ENCODE measurements at regions not wholly inside any gene's neighbourhood (a gene's known extent, or its start where the extent isn't known, plus 50 kb on each side); places are given as distances from the start of the nearest gene placed in this dataset.

- TF ChIP-seq CTCF (IDR thresholded peaks at IDR 0.05) (no peak), ZFX (IDR thresholded peaks at IDR 0.05; ENCODE audit: borderline replicate concordance) (no peak)
- no peak overlapping the region for H3K27ac ChIP-seq
Measured at GRCh38 chr1:224805889-224806288, 123.6 kb upstream of the DNAH14 start.

GRCh38 chr1:224809137-224809536, 120.3 kb upstream of the DNAH14 start:
- no peak overlapping the region for H3K27ac ChIP-seq
- TF ChIP-seq ZFX (IDR thresholded peaks at IDR 0.05; ENCODE audit: borderline replicate concordance): no peak
- TF ChIP-seq CTCF (IDR thresholded peaks at IDR 0.05): no peak

GRCh38 chr1:224809613-224810012, 119.9 kb upstream of the DNAH14 start:
- TF ChIP-seq ZFX (IDR thresholded peaks at IDR 0.05; ENCODE audit: borderline replicate concordance) (no peak), CTCF (IDR thresholded peaks at IDR 0.05) (no peak)

GRCh38 chr1:224811564-224811963, 117.9 kb upstream of the DNAH14 start:
- TF ChIP-seq CTCF (IDR thresholded peaks at IDR 0.05): no peak
- no peak for TF ChIP-seq ZFX (IDR thresholded peaks at IDR 0.05; ENCODE audit: borderline replicate concordance)
- H3K27ac ChIP-seq: no peak overlapping the region

More at GRCh38 chr1:224809613-224810012, 119.9 kb upstream of the DNAH14 start:
- no peak overlapping the region for H3K27ac ChIP-seq

GRCh38 chr1:224815647-224816046, 113.8 kb upstream of the DNAH14 start:
- TF ChIP-seq CTCF (IDR thresholded peaks at IDR 0.05) (no peak), ZFX (IDR thresholded peaks at IDR 0.05; ENCODE audit: borderline replicate concordance) (no peak)
- no peak overlapping the region for H3K27ac ChIP-seq

GRCh38 chr1:224816062-224816461, 113.4 kb upstream of the DNAH14 start:
- TF ChIP-seq CTCF (IDR thresholded peaks at IDR 0.05) (no peak), ZFX (IDR thresholded peaks at IDR 0.05; ENCODE audit: borderline replicate concordance) (no peak)

GRCh38 chr1:224817382-224817781, 112.1 kb upstream of the DNAH14 start:
- TF ChIP-seq CTCF (IDR thresholded peaks at IDR 0.05): no peak
- TF ChIP-seq ZFX (IDR thresholded peaks at IDR 0.05; ENCODE audit: borderline replicate concordance): no peak

More at GRCh38 chr1:224816062-224816461, 113.4 kb upstream of the DNAH14 start:
- no peak overlapping the region for H3K27ac ChIP-seq

More at GRCh38 chr1:224817382-224817781, 112.1 kb upstream of the DNAH14 start:
- H3K27ac ChIP-seq: no peak overlapping the region
